K562 (cell line): ENCODE measurements at regions not wholly inside any gene's neighbourhood (a gene's known extent, or its start where the extent isn't known, plus 50 kb on each side); places are given as distances from the start of the nearest gene placed in this dataset.

Experiments
- ATAC-seq: fragments of 200-7000 bp; cut with Tn5 transposase; 3 replicates; pipeline ENCODE4 v1.9.1; 2020; ENCODE audit warnings: moderate library complexity
- BruUV-seq: library from RNA; stranded (reverse); fragments of 400-500 nt; replicated peaks from 2 replicates; lab custom pipeline; 2021; lab: Mats Ljungman, UMichigan
- CTCF ChIA-PET: fragments of 300-600 bp; formaldehyde crosslinking; extraction: SDS; loops from one replicate; lab custom pipeline; 2021; ENCODE audit warnings: low intra/inter-chr PET ratio; lab: Yijun Ruan, JAX
- POLR2A ChIA-PET: fragments of 300-600, 350-650 bp; sonication (Branson Sonifier 250); formaldehyde crosslinking; extraction: SDS; loops from one replicate; lab custom pipeline; 2021; ENCODE audit warnings: antibody characterized with exemption, inconsistent platforms; lab: Yijun Ruan, JAX
- DNase-seq, 4 experiments: peaks; one replicate each; pipeline versions ENCODE4 v3.0.0 to v3.0.0-alpha.2; 2011 to 2018; ENCODE audit warnings: low spot score in 3 of 4, mixed read lengths in 3 of 4; ENCODE audit errors: extremely low read depth in 1 of 4
- FAIRE-seq: peaks from 2 replicates; lab custom pipeline; 2011; peaks lifted over from hg19 to GRCh38; lab: Jason Lieb, UNC
- H2AFZ ChIP-seq: 2 replicates; pipeline ENCODE4 v1.6.0; 2011; ENCODE audit warnings: low read depth, low read length, control low read depth, inconsistent platforms
- H3K27ac ChIP-seq: fragments of 200-600 bp; 3 replicates; pipeline ENCODE4 v1.8.0; 2011; ENCODE audit warnings: low read depth, mild to moderate bottlenecking, control low read depth, inconsistent platforms, low read length, moderate library complexity, mixed read lengths; ENCODE audit errors: extremely low read depth
- H3K27me3 ChIP-seq, 2 experiments: fragments of 300-600 bp in 1 of 2; 2 replicates in 1 of 2; 3 replicates in 1 of 2; pipeline versions ENCODE4 v1.6.0 to v1.8.0; 2011; ENCODE audit warnings: inconsistent platforms in 2 of 2, low read length in 2 of 2, mild to moderate bottlenecking in 1 of 2, mixed read lengths in 1 of 2, moderate library complexity in 1 of 2; ENCODE audit not compliant: control insufficient read depth in 2 of 2, insufficient read depth in 2 of 2
- H3K36me3 ChIP-seq: fragments of 300-600 bp; 3 replicates; pipeline ENCODE4 v1.8.0; 2011; ENCODE audit warnings: mild to moderate bottlenecking, low read length, inconsistent platforms; ENCODE audit not compliant: control insufficient read depth, insufficient read depth
- H3K4me1 ChIP-seq, 2 experiments: fragments of 200-600 bp in 1 of 2; replicated peaks in 1 of 2; 2 replicates in 1 of 2; 3 replicates in 1 of 2; pipeline versions ENCODE4 v1.5.1 to v1.8.0; 2011; ENCODE audit warnings: inconsistent platforms in 2 of 2, low read length in 2 of 2, mild to moderate bottlenecking in 1 of 2, mixed read lengths in 1 of 2, moderate library complexity in 1 of 2; ENCODE audit not compliant: control insufficient read depth in 2 of 2, insufficient read depth in 2 of 2
- H3K4me2 ChIP-seq: 2 replicates; pipeline ENCODE4 v1.6.1; 2011; ENCODE audit warnings: low read length, control low read depth, inconsistent platforms, mixed read lengths; ENCODE audit not compliant: insufficient read depth
- H3K4me3 ChIP-seq: fragments of 200-600 bp; sonication (generic), shearing (Covaris generic); 2 replicates; pipeline ENCODE4 v1.5.1; 2016; ENCODE audit warnings: control low read depth, inconsistent platforms
- H3K79me2 ChIP-seq: fragments of 200-600 bp; 3 replicates; pipeline ENCODE4 v1.8.0; 2011; ENCODE audit warnings: low read length, inconsistent platforms; ENCODE audit not compliant: control insufficient read depth, insufficient read depth
- H3K9ac ChIP-seq, 2 experiments: 2 replicates each; pipeline versions ENCODE4 v1.6.0 to v1.6.1; 2011; ENCODE audit warnings: low read depth in 2 of 2, low read length in 2 of 2, control low read depth in 1 of 2, inconsistent platforms in 1 of 2, mild to moderate bottlenecking in 1 of 2, mixed read lengths in 1 of 2; ENCODE audit not compliant: insufficient read depth in 1 of 2
- H3K9me1 ChIP-seq: one replicate; pipeline ENCODE4 v1.6.0; 2011; ENCODE audit warnings: inconsistent platforms, mild to moderate bottlenecking, low read length, moderate library complexity; ENCODE audit not compliant: control insufficient read depth, insufficient read depth
- H3K9me3 ChIP-seq: replicated peaks from 2 replicates; pipeline ENCODE4 v1.5.1; 2011; ENCODE audit warnings: low read depth, low read length, inconsistent platforms; ENCODE audit not compliant: control insufficient read depth, insufficient read depth
- H4K20me1 ChIP-seq: replicated peaks from 2 replicates; pipeline ENCODE4 v1.6.1; 2011; ENCODE audit warnings: low read length, inconsistent platforms, mixed read lengths; ENCODE audit not compliant: control insufficient read depth, insufficient read depth
- COPS2 ChIP-seq: fragments of 450-650 bp; conservative IDR thresholded peaks from 2 replicates; pipeline ENCODE4 v1.6.1; 2016; ENCODE audit warnings: mild to moderate bottlenecking, moderate library complexity
- E2F1 ChIP-seq: sonication (generic); formaldehyde crosslinking; IDR thresholded peaks from 2 replicates; pipeline ENCODE4 v1.8.1; 2023; ENCODE audit warnings: mild to moderate bottlenecking, missing genetic modification reagents, moderate library complexity
- ILF3 ChIP-seq: fragments of 450-650 bp; IDR thresholded peaks from 2 replicates; pipeline ENCODE4 v1.6.1; 2018; ENCODE audit warnings: antibody characterized with exemption, mild to moderate bottlenecking, moderate library complexity, borderline replicate concordance
- KLF1 ChIP-seq: fragments of 450-650 bp; IDR thresholded peaks from 2 replicates; pipeline ENCODE4 v1.6.1; 2016; ENCODE audit warnings: missing genetic modification characterization, missing compliant biosample characterization
- MCM2 ChIP-seq: fragments of 450-650 bp; IDR thresholded peaks from 2 replicates; pipeline ENCODE4 v1.6.1; 2017; ENCODE audit warnings: low read depth, mild to moderate bottlenecking
- MCM7 ChIP-seq, 2 experiments: fragments of 450-650 bp; IDR thresholded peaks; 2 replicates each; pipeline ENCODE4 v1.6.1; 2016 to 2018
- RBM14 ChIP-seq: fragments of 200-400 bp; formaldehyde crosslinking; IDR thresholded peaks from 2 replicates; pipeline ENCODE4 v1.6.1; 2018; ENCODE audit warnings: low read depth, mild to moderate bottlenecking, low read length, moderate library complexity, borderline replicate concordance; ENCODE audit not compliant: insufficient read depth
- STAG1 ChIP-seq: sonication (generic); formaldehyde crosslinking; IDR thresholded peaks from 2 replicates; pipeline ENCODE4 v1.5.0; 2020; ENCODE audit warnings: missing genetic modification reagents, borderline replicate concordance
- ZKSCAN3 ChIP-seq: fragments of 250-450 bp; sonication (Bioruptor Pico); IDR thresholded peaks from 2 replicates; pipeline ENCODE4 v1.4.0; 2020
- WGBS: fragments of 100-300 bp; shearing (Covaris generic); methylation state at CpG from one replicate; pipeline ENCODE4 v1.1.6; 2016; ENCODE audit warnings: low coverage, mixed read lengths; ENCODE audit not compliant: insufficient coverage; ENCODE audit errors: missing lambda C conversion rate; 5-methylcytosine and 5-hydroxymethylcytosine counted together
- in situ Hi-C: fragments of 300-500 bp; cut with MboI; formaldehyde crosslinking; loops from 4 replicates; pipeline ENCODE4 v1.15.0; 2018; ENCODE audit warnings: inconsistent platforms, mixed read lengths
- intact Hi-C: fragments of 100-400 bp; cut with micrococcal nuclease; formaldehyde crosslinking; loops from 2 replicates; pipeline ENCODE4 v1.14.2; 2022
- TF ChIP-seq, protein P1 (sequence below): fragments of 250-450 bp; sonication (Bioruptor Pico); IDR thresholded peaks from 2 replicates; pipeline ENCODE4 v1.4.0; 2020; ENCODE audit warnings: mild to moderate bottlenecking, moderate library complexity

DNA sequence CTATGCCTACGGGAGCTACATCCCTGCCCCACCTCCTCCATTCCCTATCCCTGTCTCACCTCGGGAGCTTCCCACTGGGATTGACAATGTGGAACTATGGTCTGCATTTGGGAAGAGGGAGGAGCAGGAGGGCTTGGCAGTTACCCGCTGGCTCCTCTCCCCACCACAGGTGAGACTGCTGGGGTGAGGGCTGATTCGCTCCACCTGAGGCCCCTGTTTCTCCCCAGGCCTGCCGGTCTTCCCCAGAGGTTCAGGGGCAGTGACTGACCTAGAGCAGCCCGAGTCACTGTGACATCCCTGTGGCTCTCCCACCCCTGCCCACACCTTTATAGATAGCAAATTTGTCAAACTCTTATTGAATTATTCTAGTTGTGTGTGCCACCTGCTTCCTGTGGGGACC lies 252.6 kb downstream of the GLRX3 start:
- H4K20me1 ChIP-seq = no peaks in the 10 kb centered on the region
- no peaks in the 10 kb centered on the region for H3K27me3 ChIP-seq
- CTCF ChIA-PET = no interaction called here
- H3K4me3 ChIP-seq = no peak overlapping the region
- no peaks in the 10 kb centered on the region for H3K36me3 ChIP-seq
- FAIRE-seq (no peak), ATAC-seq (no peak), DNase-seq (no peak)
- no TSS peak for BruUV-seq
- H2AFZ ChIP-seq = no peak overlapping the region
- intact Hi-C loops = no loop called here
- no peak overlapping the region for H3K4me2 ChIP-seq
- in situ Hi-C loops = no loop called here
- H3K9me1 ChIP-seq = no peaks in the 10 kb centered on the region
- no peaks in the 10 kb centered on the region for H3K4me1 ChIP-seq
- WGBS = 0% methylated on average over 5 of the region's 6 CpGs
- no peak for TF ChIP-seq MCM2
- no peak overlapping the region for H3K9ac ChIP-seq
- no peaks in the 10 kb centered on the region for H3K79me2 ChIP-seq
- no peaks in the 10 kb centered on the region for H3K9me3 ChIP-seq
- POLR2A ChIA-PET = no interaction called here
- no peak overlapping the region for H3K27ac ChIP-seq

DNA sequence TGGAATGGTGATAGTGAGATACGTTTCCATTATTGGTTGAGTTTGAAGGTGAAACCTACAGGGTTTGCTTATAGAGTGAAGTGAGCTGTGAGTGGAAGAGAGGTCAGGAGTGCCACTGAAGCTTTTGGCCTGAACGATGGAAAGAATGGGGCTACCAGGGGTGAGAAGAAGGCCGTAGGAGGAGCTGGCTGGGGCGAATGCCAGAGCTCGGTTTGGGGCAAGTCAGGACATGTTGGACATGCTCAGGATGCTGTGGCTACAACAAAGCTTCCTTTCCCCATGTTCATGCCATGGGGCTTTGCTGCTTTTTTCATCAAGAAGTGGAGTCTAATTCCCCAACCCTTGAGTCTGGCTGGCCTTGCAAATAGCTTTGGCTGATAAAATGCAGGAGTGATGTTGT lies 253.7 kb downstream of the GLRX3 start:
- Histone ChIP-seq H3K4me1 (no peaks in the 10 kb centered on the region), H3K9me3 (no peaks in the 10 kb centered on the region), H3K9me1 (no peaks in the 10 kb centered on the region), H2AFZ (no peak overlapping the region), H3K27ac (no peak overlapping the region), H3K4me3 (no peak overlapping the region), H3K9ac (no peak overlapping the region), H3K27me3 (no peaks in the 10 kb centered on the region), H3K36me3 (no peaks in the 10 kb centered on the region), H3K4me2 (no peak overlapping the region), H4K20me1 (no peaks in the 10 kb centered on the region), H3K79me2 (no peaks in the 10 kb centered on the region)
- no peak for FAIRE-seq
- intact Hi-C loops = no loop called here
- TF ChIP-seq RBM14 (no peak), ILF3 (no peak), COPS2 (no peak), ZKSCAN3 (CRISPR knock-in tag) (no peak), MCM7 (IDR thresholded peaks at IDR 0.05) (no peak), KLF1 (tag) (no peak), E2F1 (CRISPR knock-in tag) (no peak), STAG1 (CRISPR knock-in tag) (no peak)
- TF ChIP-seq, protein P1, sequence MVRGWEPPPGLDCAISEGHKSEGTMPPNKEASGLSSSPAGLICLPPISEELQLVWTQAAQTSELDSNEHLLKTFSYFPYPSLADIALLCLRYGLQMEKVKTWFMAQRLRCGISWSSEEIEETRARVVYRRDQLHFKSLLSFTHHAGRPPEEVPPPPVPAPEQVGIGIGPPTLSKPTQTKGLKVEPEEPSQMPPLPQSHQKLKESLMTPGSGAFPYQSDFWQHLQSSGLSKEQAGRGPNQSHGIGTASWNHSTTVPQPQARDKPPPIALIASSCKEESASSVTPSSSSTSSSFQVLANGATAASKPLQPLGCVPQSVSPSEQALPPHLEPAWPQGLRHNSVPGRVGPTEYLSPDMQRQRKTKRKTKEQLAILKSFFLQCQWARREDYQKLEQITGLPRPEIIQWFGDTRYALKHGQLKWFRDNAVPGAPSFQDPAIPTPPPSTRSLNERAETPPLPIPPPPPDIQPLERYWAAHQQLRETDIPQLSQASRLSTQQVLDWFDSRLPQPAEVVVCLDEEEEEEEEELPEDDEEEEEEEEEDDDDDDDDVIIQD (CRISPR knock-in tag) = no peak
- CTCF ChIA-PET = no interaction called here
- POLR2A ChIA-PET = interaction anchor here (0.6 kb wide), 1 partner anchor 453 kb away, joined by 3 read pairs; no protein-coding TSS in a partner anchor
- no TSS peak for BruUV-seq
- DNase-seq = no peak
- WGBS = 0% methylated on average over 3 of the region's 5 CpGs
- no peak for ATAC-seq
- in situ Hi-C loops = no loop called here
